K562 (cell line): ENCODE measurements at regions not wholly inside any gene's neighbourhood (a gene's known extent, or its start where the extent isn't known, plus 50 kb on each side); places are given as distances from the start of the nearest gene placed in this dataset.

ENCODE experiments used
- AFF4 ChIP-seq: sonication (generic); formaldehyde crosslinking; IDR thresholded peaks from 2 replicates; pipeline ENCODE4 v1.8.0; 2023; ENCODE audit warnings: mild to moderate bottlenecking, missing genetic modification reagents
- CTCF ChIP-seq, 3 experiments: IDR thresholded peaks in 2 of 3; conservative IDR thresholded peaks in 1 of 3; 2 replicates each; pipeline ENCODE4 v1.5.1; 2011 to 2012; ENCODE audit warnings: low read length in 3 of 3, mild to moderate bottlenecking in 3 of 3, control low read depth in 2 of 3, improper control_type of control experiment in 1 of 3, inconsistent platforms in 1 of 3, low read depth in 1 of 3, mixed read lengths in 1 of 3, moderate library complexity in 1 of 3; ENCODE audit not compliant: insufficient read depth in 2 of 3
- E2F1 ChIP-seq: sonication (generic); formaldehyde crosslinking; IDR thresholded peaks from 2 replicates; pipeline ENCODE4 v1.8.1; 2023; ENCODE audit warnings: mild to moderate bottlenecking, missing genetic modification reagents, moderate library complexity
- SMC3 ChIP-seq: conservative IDR thresholded peaks from 2 replicates; pipeline ENCODE4 v1.6.1; 2011; ENCODE audit warnings: low read depth, low read length, improper control_type of control experiment; ENCODE audit not compliant: insufficient read depth
- SREBF2 ChIP-seq: sonication (generic); formaldehyde crosslinking; IDR thresholded peaks from 2 replicates; pipeline ENCODE4 v1.4.0; 2020; ENCODE audit warnings: mild to moderate bottlenecking, missing genetic modification reagents
- YBX1 ChIP-seq: fragments of 450-650 bp; IDR thresholded peaks from 2 replicates; pipeline ENCODE4 v1.7.1; 2016; ENCODE audit warnings: mild to moderate bottlenecking

GRCh38 chr11:29008481-29008880, 900.3 kb downstream of the METTL15 start:
- no peak for TF ChIP-seq SREBF2 (CRISPR knock-in tag)
- TF ChIP-seq CTCF (IDR thresholded peaks at IDR 0.05 in 2 of 3, conservative IDR thresholded peaks at IDR 0.05 in 1 of 3; ENCODE audit: insufficient read depth in 2 of 3, low read depth in 1 of 3, low read length in 3 of 3): no peak
- no peak for TF ChIP-seq SMC3
- no peak for TF ChIP-seq E2F1 (CRISPR knock-in tag)
- TF ChIP-seq YBX1: no peak
- no peak for TF ChIP-seq AFF4 (CRISPR knock-in tag)
